ENCODE measurements at regions not wholly inside any gene's neighbourhood (a gene's known extent, or its start where the extent isn't known, plus 50 kb on each side); places are given as distances from the start of the nearest gene placed in this dataset.

DNA sequence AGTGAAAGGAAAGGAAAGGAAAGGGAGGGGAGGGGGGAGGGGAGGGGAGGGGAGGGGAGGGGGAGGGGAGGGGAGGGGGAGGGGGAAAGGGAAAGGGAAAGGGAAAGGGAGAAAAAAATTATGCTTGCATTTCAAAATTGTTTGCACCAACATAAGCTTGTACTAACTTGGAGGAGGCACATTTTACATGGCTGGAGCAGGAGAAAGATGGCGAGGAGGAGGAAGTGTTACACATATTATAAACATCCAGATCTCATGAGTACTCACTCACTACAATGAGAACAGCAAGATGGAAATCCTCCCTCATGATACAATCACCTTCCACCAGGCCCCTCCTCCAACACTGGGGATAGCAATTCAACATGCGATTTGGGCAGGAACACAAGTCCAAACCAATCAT is 660.2 kb upstream of the CDH2 start:
- H3K4me3 Mint-ChIP-seq (ENCODE audit: unreplicated experiment): no peak overlapping the region
- H3K36me3 Mint-ChIP-seq (ENCODE audit: insufficient read depth, unreplicated experiment): no peaks in the 10 kb centered on the region
- no peaks in the 10 kb centered on the region for H3K9me3 Mint-ChIP-seq (ENCODE audit: unreplicated experiment)
- no TSS peak for BruUV-seq (replicated peaks)
- H3K27me3 Mint-ChIP-seq (ENCODE audit: insufficient read depth, unreplicated experiment): no peaks in the 10 kb centered on the region
- DNase-seq (ENCODE audit: unreplicated experiment): no peak
- CTCF ChIA-PET: no interaction called here
- POLR2A ChIA-PET: no interaction called here
- peaks cover 10% of the 10 kb centered on the region for H3K4me1 Mint-ChIP-seq (ENCODE audit: insufficient read depth, unreplicated experiment)
- intact Hi-C loops (cut with micrococcal nuclease): no loop called here
- TF ChIP-seq, protein P1, sequence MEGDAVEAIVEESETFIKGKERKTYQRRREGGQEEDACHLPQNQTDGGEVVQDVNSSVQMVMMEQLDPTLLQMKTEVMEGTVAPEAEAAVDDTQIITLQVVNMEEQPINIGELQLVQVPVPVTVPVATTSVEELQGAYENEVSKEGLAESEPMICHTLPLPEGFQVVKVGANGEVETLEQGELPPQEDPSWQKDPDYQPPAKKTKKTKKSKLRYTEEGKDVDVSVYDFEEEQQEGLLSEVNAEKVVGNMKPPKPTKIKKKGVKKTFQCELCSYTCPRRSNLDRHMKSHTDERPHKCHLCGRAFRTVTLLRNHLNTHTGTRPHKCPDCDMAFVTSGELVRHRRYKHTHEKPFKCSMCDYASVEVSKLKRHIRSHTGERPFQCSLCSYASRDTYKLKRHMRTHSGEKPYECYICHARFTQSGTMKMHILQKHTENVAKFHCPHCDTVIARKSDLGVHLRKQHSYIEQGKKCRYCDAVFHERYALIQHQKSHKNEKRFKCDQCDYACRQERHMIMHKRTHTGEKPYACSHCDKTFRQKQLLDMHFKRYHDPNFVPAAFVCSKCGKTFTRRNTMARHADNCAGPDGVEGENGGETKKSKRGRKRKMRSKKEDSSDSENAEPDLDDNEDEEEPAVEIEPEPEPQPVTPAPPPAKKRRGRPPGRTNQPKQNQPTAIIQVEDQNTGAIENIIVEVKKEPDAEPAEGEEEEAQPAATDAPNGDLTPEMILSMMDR (IDR thresholded peaks at IDR 0.05; ENCODE audit: unreplicated experiment): no peak
- H3K27ac Mint-ChIP-seq (ENCODE audit: low read depth, unreplicated experiment): no peak overlapping the region

DNA sequence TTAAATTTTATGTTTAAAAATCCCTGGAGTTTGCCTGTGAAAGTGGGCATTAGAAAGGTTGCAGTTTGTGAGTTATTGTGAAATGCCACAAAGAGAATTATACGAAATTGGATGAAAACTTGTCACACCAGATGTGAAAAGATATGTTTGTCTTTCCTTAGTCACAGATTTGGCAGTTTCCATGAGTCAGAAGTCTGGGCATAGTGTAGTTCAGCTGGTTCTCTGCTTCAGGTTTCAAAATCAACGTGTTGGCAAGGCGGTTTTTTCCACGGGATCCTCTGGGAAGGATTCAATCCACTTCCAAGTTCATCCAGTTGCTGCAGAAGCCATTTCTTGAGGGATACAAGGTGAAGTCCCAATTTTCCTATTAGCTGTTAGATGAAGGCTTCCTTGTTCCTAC is 658.0 kb upstream of the CDH2 start:
- ChIA-PET CTCF (no interaction called here), POLR2A (interaction anchor here (1.8 kb wide), 1 partner anchor 8 kb away, joined by 5 read pairs; no protein-coding TSS in a partner anchor)
- peak; percentile 85 for DNase-seq (ENCODE audit: unreplicated experiment)
- BruUV-seq (replicated peaks): no TSS peak
- Mint-ChIP-seq H3K4me1 (ENCODE audit: insufficient read depth, unreplicated experiment) (peaks cover 10% of the 10 kb centered on the region), H3K4me3 (ENCODE audit: unreplicated experiment) (no peak overlapping the region), H3K27ac (ENCODE audit: low read depth, unreplicated experiment) (peak overlapping the region; percentile 54), H3K27me3 (ENCODE audit: insufficient read depth, unreplicated experiment) (no peaks in the 10 kb centered on the region), H3K36me3 (ENCODE audit: insufficient read depth, unreplicated experiment) (no peaks in the 10 kb centered on the region), H3K9me3 (ENCODE audit: unreplicated experiment) (no peaks in the 10 kb centered on the region)
- intact Hi-C loops (cut with micrococcal nuclease): no loop called here
- TF ChIP-seq, protein P1 (IDR thresholded peaks at IDR 0.05; ENCODE audit: unreplicated experiment): no peak

DNA sequence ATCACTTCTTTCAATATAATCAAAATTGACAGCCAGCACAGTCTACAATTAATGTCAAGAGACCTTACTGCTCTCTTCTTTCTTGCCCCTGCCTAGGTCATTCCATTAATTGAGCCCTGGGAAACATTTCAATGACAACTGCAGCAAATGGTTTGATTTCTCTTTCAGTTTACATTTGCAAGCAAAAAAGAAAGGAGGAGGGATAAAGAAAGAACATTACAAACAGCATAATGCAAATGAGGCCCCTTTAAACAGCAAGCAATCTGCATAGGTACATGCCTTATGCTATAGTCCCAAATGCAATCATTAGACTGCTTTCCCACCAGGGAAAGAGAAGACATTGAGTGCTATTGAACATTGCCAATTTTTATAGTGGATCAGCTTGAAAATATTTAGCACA is 655.0 kb upstream of the CDH2 start:
- ChIA-PET POLR2A (no interaction called here), CTCF (no interaction called here)
- intact Hi-C loops (cut with micrococcal nuclease): no loop called here
- Mint-ChIP-seq H3K9me3 (ENCODE audit: unreplicated experiment) (no peaks in the 10 kb centered on the region), H3K27me3 (ENCODE audit: insufficient read depth, unreplicated experiment) (no peaks in the 10 kb centered on the region), H3K27ac (ENCODE audit: low read depth, unreplicated experiment) (no peak overlapping the region), H3K4me1 (ENCODE audit: insufficient read depth, unreplicated experiment) (peaks cover 10% of the 10 kb centered on the region), H3K36me3 (ENCODE audit: insufficient read depth, unreplicated experiment) (no peaks in the 10 kb centered on the region), H3K4me3 (ENCODE audit: unreplicated experiment) (no peak overlapping the region)
- no TSS peak for BruUV-seq (replicated peaks)
- TF ChIP-seq, protein P1 (IDR thresholded peaks at IDR 0.05; ENCODE audit: unreplicated experiment): no peak
- no peak for DNase-seq (ENCODE audit: unreplicated experiment)

DNA sequence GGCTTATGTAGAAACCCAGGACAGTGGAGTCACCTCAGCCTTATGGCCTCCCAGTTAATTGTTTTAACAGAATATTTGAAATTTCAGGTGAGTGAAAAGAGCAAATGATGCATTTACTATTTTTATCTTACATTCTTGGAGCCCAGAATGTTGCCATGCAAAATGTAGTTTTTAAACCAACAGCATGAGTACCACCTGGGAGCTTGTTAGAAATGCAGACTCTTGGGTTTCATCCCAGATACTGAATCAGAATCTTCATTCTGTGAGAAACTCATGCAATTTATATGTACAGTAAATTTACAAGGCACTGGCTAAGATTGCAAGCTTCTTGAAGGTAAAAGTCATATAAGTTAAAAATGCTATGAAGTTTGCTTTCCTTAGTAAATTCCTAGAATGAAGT is 654.5 kb upstream of the CDH2 start:
- POLR2A ChIA-PET: no interaction called here
- TF ChIP-seq, protein P1 (IDR thresholded peaks at IDR 0.05; ENCODE audit: unreplicated experiment): no peak
- H3K4me1 Mint-ChIP-seq (ENCODE audit: insufficient read depth, unreplicated experiment): peaks cover 10% of the 10 kb centered on the region
- no peaks in the 10 kb centered on the region for H3K27me3 Mint-ChIP-seq (ENCODE audit: insufficient read depth, unreplicated experiment)
- no peaks in the 10 kb centered on the region for H3K36me3 Mint-ChIP-seq (ENCODE audit: insufficient read depth, unreplicated experiment)
- CTCF ChIA-PET: no interaction called here
- intact Hi-C loops (cut with micrococcal nuclease): no loop called here
- no peaks in the 10 kb centered on the region for H3K9me3 Mint-ChIP-seq (ENCODE audit: unreplicated experiment)
- no peak overlapping the region for H3K4me3 Mint-ChIP-seq (ENCODE audit: unreplicated experiment)
- no TSS peak for BruUV-seq (replicated peaks)
- H3K27ac Mint-ChIP-seq (ENCODE audit: low read depth, unreplicated experiment): no peak overlapping the region
- DNase-seq (ENCODE audit: unreplicated experiment): no peak

Data from MCF 10A (cell line).